Prostate gland (tissue), 2 donors: ENCODE measurements at regions not wholly inside any gene's neighbourhood (a gene's known extent, or its start where the extent isn't known, plus 50 kb on each side); places are given as distances from the start of the nearest gene placed in this dataset.
"Not testable (repeated sequence)": the region's sequence is repeated elsewhere in the genome, so short reads cannot be mapped to it uniquely, and the experiment has no call there.

Source experiments
- DNase-seq: peaks from one replicate; pipeline ENCODE4 v3.0.0-alpha.2; 2019; ENCODE audit warnings: low spot score
- H3K27ac ChIP-seq, 2 donors: fragments of 200-600 bp; sonication (generic); 2 replicates each; pipeline ENCODE4 v1.5.1; 2017 to 2019
- H3K27me3 ChIP-seq: fragments of 200-600 bp; sonication (generic); replicated peaks from 2 replicates; pipeline ENCODE4 v1.5.1; 2019; ENCODE audit not compliant: insufficient read depth
- H3K36me3 ChIP-seq, 2 donors: fragments of 200-600 bp; sonication (generic); 1 replicate in 1 of 2; 2 replicates in 1 of 2; pipeline versions ENCODE4 v1.5.1 to v1.8.1; 2017 to 2019
- H3K4me1 ChIP-seq: fragments of 200-600 bp; sonication (generic); replicated peaks from 2 replicates; pipeline ENCODE4 v1.5.1; 2019
- H3K4me3 ChIP-seq, 2 donors: fragments of 200-600 bp; sonication (generic); 2 replicates each; pipeline ENCODE4 v1.5.1; 2017 to 2019
- H3K9me3 ChIP-seq: fragments of 200-600 bp; sonication (generic); 2 replicates; pipeline ENCODE4 v1.5.1; 2017
- CTCF ChIP-seq, 4 experiments: fragments of 200-600 bp in 2 of 4; fragments of 450-650 bp in 2 of 4; sonication (generic) in 2 of 4; IDR thresholded peaks; 1 replicate in 3 of 4; 2 replicates in 1 of 4; pipeline ENCODE4 v1.5.1; 2016 to 2019; ENCODE audit warnings: antibody characterized with exemption in 4 of 4, mild to moderate bottlenecking in 2 of 4, moderate library complexity in 2 of 4
- POLR2A ChIP-seq: fragments of 450-650 bp; IDR thresholded peaks from one replicate; pipeline ENCODE4 v1.6.1; 2016; ENCODE audit warnings: antibody characterized with exemption, mild to moderate bottlenecking
- POLR2AphosphoS5 ChIP-seq: sonication (generic); formaldehyde crosslinking; IDR thresholded peaks from one replicate; pipeline ENCODE4 v1.6.1; 2017; ENCODE audit warnings: antibody characterized with exemption
- WGBS: methylation state at CpG from one replicate; pipeline ENCODE4 v1.1.5; 2018; 5-methylcytosine and 5-hydroxymethylcytosine counted together
- intact Hi-C: fragments of 100-400 bp; cut with DNase I; formaldehyde crosslinking; loops from one replicate; pipeline ENCODE4 v1.14.2; 2022

GRCh38 chr4:124450851-124451250 lies 261.7 kb downstream of the ANKRD50 start:
- intact Hi-C loops = no loop called here
- no peaks in the 10 kb centered on the region for H3K27me3 ChIP-seq
- TF ChIP-seq POLR2A (no peak), POLR2AphosphoS5 (no peak), CTCF (IDR thresholded peaks at IDR 0.05) (no peak)
- H3K36me3 ChIP-seq = no peaks in the 10 kb centered on the region
- no peaks in the 10 kb centered on the region for H3K4me1 ChIP-seq
- H3K9me3 ChIP-seq = no peaks in the 10 kb centered on the region
- 91% methylated on average over 2 of the region's 2 CpGs for WGBS
- no peak overlapping the region for H3K4me3 ChIP-seq
- DNase-seq = no peak
- H3K27ac ChIP-seq = no peak overlapping the region

GRCh38 chr4:124454772-124455270 lies 257.7 kb downstream of the ANKRD50 start:
- DNase-seq = no peak
- Histone ChIP-seq H3K4me3 (no peak overlapping the region), H3K27me3 (no peaks in the 10 kb centered on the region), H3K27ac (no peak overlapping the region), H3K4me1 (no peaks in the 10 kb centered on the region), H3K9me3 (no peaks in the 10 kb centered on the region), H3K36me3 (no peaks in the 10 kb centered on the region)
- intact Hi-C loops = no loop called here
- 95% methylated on average over 2 of the region's 2 CpGs for WGBS
- TF ChIP-seq POLR2AphosphoS5 = no peak
- no peak for TF ChIP-seq POLR2A
- no peak for TF ChIP-seq CTCF (IDR thresholded peaks at IDR 0.05)

- Histone ChIP-seq H3K27ac (no peak overlapping the region), H3K27me3 (no peaks in the 10 kb centered on the region), H3K9me3 (no peaks in the 10 kb centered on the region), H3K4me3 (no peak overlapping the region), H3K4me1 (no peaks in the 10 kb centered on the region), H3K36me3 (no peaks in the 10 kb centered on the region)
- TF ChIP-seq POLR2A (no peak), CTCF (IDR thresholded peaks at IDR 0.05) (no peak), POLR2AphosphoS5 (no peak)
- DNase-seq = no peak
- intact Hi-C loops = no loop called here
- 91% methylated on average over 3 of the region's 3 CpGs for WGBS
Observed at GRCh38 chr4:124455671-124456070, 256.9 kb downstream of the ANKRD50 start.

GRCh38 chr4:124459196-124459940 lies 253.2 kb downstream of the ANKRD50 start:
- Histone ChIP-seq H3K4me3 (no peak overlapping the region), H3K27ac (no peak overlapping the region), H3K9me3 (no peaks in the 10 kb centered on the region), H3K4me1 (no peaks in the 10 kb centered on the region), H3K36me3 (no peaks in the 10 kb centered on the region), H3K27me3 (no peaks in the 10 kb centered on the region)
- intact Hi-C loops = no loop called here
- WGBS = 73% methylated on average over 3 of the region's 3 CpGs
- TF ChIP-seq POLR2A (no peak), CTCF (IDR thresholded peaks at IDR 0.05) (no peak), POLR2AphosphoS5 (no peak)
- no peak for DNase-seq

GRCh38 chr4:124459941-124460310 lies 252.6 kb downstream of the ANKRD50 start:
- Histone ChIP-seq H3K27me3 (no peaks in the 10 kb centered on the region), H3K4me3 (no peak overlapping the region), H3K4me1 (no peaks in the 10 kb centered on the region), H3K27ac (no peak overlapping the region), H3K9me3 (no peaks in the 10 kb centered on the region), H3K36me3 (no peaks in the 10 kb centered on the region)
- intact Hi-C loops = no loop called here
- WGBS = 53% methylated on average over 5 of the region's 5 CpGs
- no peak for TF ChIP-seq POLR2AphosphoS5
- no peak for TF ChIP-seq CTCF (IDR thresholded peaks at IDR 0.05)
- no peak for TF ChIP-seq POLR2A
- DNase-seq = no peak

- 96% methylated on average over 7 of the region's 7 CpGs for WGBS
- H3K9me3 ChIP-seq, H3K4me1 ChIP-seq, H3K36me3 ChIP-seq, H3K27me3 ChIP-seq, intact Hi-C loops, H3K27ac ChIP-seq, DNase-seq, H3K4me3 ChIP-seq: not testable (repeated sequence)
Observed at GRCh38 chr4:124461592-124461991, 250.9 kb downstream of the ANKRD50 start.
